ENCODE measurements at regions not wholly inside any gene's neighbourhood (a gene's known extent, or its start where the extent isn't known, plus 50 kb on each side); places are given as distances from the start of the nearest gene placed in this dataset.

DNA sequence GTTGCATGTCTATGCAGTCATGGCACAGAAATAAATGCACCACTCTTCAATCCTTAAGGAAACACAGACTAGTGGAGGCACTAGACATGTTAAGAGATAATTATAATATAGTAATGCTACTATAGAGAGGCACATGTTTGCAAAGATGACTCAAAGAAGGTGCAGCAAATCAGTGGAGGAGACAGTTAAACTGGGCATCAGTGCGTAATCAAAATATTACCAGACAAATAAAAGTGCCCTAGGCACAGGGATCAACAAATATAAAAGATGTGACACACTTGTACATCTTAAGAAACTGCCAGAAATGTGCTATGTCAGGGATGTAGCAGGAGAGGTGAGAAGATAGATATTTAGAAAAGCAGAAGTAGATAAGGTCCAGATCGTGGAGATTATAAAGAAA, 642.1 kb downstream of the SLCO4C1 start:
- no peaks in the 10 kb centered on the region for H3K23me2 ChIP-seq (ENCODE audit: insufficient read length, low read depth, low read length, poor library complexity, severe bottlenecking)
- H2AFZ ChIP-seq (ENCODE audit: low read length): no peak overlapping the region
- H3T11ph ChIP-seq (ENCODE audit: low read length): no peak overlapping the region
- H2BK120ac ChIP-seq (ENCODE audit: low read depth, low read length, poor library complexity, severe bottlenecking): no peak overlapping the region
- H4K20me1 ChIP-seq (ENCODE audit: control insufficient read depth, insufficient read depth, insufficient read length): no peaks in the 10 kb centered on the region
- H3K27ac Mint-ChIP-seq: no peak overlapping the region
- H2BK20ac ChIP-seq (ENCODE audit: low read depth, low read length, poor library complexity, severe bottlenecking): no peak overlapping the region
- H2BK15ac ChIP-seq (ENCODE audit: low read depth, low read length): no peak overlapping the region
- H3K27me3 Mint-ChIP-seq (ENCODE audit: low read depth): no peaks in the 10 kb centered on the region
- TF ChIP-seq, protein P1, sequence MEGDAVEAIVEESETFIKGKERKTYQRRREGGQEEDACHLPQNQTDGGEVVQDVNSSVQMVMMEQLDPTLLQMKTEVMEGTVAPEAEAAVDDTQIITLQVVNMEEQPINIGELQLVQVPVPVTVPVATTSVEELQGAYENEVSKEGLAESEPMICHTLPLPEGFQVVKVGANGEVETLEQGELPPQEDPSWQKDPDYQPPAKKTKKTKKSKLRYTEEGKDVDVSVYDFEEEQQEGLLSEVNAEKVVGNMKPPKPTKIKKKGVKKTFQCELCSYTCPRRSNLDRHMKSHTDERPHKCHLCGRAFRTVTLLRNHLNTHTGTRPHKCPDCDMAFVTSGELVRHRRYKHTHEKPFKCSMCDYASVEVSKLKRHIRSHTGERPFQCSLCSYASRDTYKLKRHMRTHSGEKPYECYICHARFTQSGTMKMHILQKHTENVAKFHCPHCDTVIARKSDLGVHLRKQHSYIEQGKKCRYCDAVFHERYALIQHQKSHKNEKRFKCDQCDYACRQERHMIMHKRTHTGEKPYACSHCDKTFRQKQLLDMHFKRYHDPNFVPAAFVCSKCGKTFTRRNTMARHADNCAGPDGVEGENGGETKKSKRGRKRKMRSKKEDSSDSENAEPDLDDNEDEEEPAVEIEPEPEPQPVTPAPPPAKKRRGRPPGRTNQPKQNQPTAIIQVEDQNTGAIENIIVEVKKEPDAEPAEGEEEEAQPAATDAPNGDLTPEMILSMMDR (conservative IDR thresholded peaks at IDR 0.05): no peak
- DNase-seq: no peak
- H3K4me1 Mint-ChIP-seq: peaks cover 3 to 6% of the 10 kb centered on the region in 2 experiments; a peak in 3 of 4 replicates
- H3K36me3 Mint-ChIP-seq (ENCODE audit: insufficient read depth in 1 of 3, low read depth in 3 of 3): no peaks in the 10 kb centered on the region
- H3K14ac ChIP-seq (ENCODE audit: insufficient read depth, low read length): no peak overlapping the region
- no peaks in the 10 kb centered on the region for H3K4me1 ChIP-seq (ENCODE audit: insufficient read depth, low read length)
- no peak overlapping the region for H3K4ac ChIP-seq (ENCODE audit: low read depth, low read length)
- no peak overlapping the region for H2BK12ac ChIP-seq (ENCODE audit: insufficient read length, low read depth, low read length)
- no peak overlapping the region for H3K4me3 Mint-ChIP-seq
- H3K4me2 ChIP-seq (ENCODE audit: insufficient read depth, insufficient read length, low read length): no peak overlapping the region
- H3K56ac ChIP-seq (ENCODE audit: insufficient read length, low read depth, low read length): no peak overlapping the region
- no peak overlapping the region for H3K23ac ChIP-seq (ENCODE audit: insufficient read length, low read depth, low read length)
- H3K18ac ChIP-seq (ENCODE audit: insufficient read length, low read depth, low read length): no peak overlapping the region
- H3K27ac ChIP-seq (ENCODE audit: insufficient read length, low read depth, low read length): no peak overlapping the region
- H4K5ac ChIP-seq (ENCODE audit: insufficient read length, low read depth, low read length): no peak overlapping the region
- H4K91ac ChIP-seq (ENCODE audit: insufficient read length, low read depth, low read length): no peak overlapping the region
- H3K9ac ChIP-seq (ENCODE audit: extremely low read depth, insufficient read length, low read length): no peak overlapping the region
- H3K79me2 ChIP-seq (ENCODE audit: insufficient read depth, low read length): no peaks in the 10 kb centered on the region
- H3K79me1 ChIP-seq (ENCODE audit: insufficient read depth, low read depth, low read length, poor library complexity, severe bottlenecking): no peaks in the 10 kb centered on the region
- H2AK5ac ChIP-seq (ENCODE audit: insufficient read length, low read length): no peak overlapping the region
- H2BK5ac ChIP-seq (ENCODE audit: insufficient read length, low read length): no peak overlapping the region
- no peak overlapping the region for H4K8ac ChIP-seq (replicated peaks; ENCODE audit: insufficient read length, low read depth, low read length)
- no peaks in the 10 kb centered on the region for H3K9me3 ChIP-seq (ENCODE audit: control insufficient read depth, low read depth, low read length)
- no peaks in the 10 kb centered on the region for H3K9me3 Mint-ChIP-seq
- H3K27me3 ChIP-seq (ENCODE audit: insufficient read depth, low read length): no peaks in the 10 kb centered on the region
- no CpG with 5 or more reads among the region's 2 CpGs for WGBS (ENCODE audit: extremely low coverage, insufficient read length, low lambda C conversion rate)

Measured in H9 (cell line).